GM19452 (cell line): ENCODE measurements at regions not wholly inside any gene's neighbourhood (a gene's known extent, or its start where the extent isn't known, plus 50 kb on each side); places are given as distances from the start of the nearest gene placed in this dataset.

Experiments
- ATAC-seq: cut with Tn5 transposase; IDR thresholded peaks from one replicate; pipeline ENCODE4 v1.9.1; 2021; ENCODE audit not compliant: unreplicated experiment

DNA sequence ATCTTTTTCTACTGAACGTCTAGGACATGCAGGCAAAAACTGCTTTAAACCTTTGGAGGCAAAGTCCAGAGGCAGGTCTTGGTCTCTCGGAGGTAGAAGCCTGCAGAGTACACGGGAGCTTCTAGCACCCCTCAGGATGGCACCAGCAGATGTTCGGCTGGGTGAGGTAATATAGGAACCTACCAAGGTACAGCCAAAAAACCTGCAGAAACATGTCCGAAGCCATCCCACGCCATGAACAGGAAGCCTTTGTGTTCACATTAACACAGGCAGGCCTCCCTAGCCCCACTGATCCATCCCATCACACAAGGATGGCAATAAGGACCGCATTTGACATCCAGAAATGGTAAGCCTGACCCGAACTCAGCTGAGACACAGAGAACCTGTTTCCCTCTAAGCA is 157.9 kb upstream of the HES1 start:
- ATAC-seq, result no peak

DNA sequence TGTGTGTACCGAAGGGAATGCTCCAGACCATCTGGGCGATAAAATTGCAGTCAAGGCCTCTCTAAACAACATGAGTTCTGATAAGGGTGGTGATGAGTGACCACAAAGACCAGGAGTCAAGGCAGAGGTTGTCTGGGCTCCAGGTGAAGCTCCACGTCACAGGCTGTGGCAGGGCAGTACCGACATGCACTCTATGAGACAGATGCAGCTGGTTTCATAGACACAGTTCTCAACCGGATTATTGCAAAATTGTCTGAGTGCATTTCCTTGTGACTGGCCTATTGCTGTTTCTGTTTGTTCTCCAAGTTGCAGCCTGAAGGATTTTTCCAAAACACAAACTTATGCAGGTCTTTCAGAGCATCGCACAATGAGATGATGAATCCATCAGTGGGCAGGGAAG is 157.5 kb upstream of the HES1 start:
- no peak for ATAC-seq

DNA sequence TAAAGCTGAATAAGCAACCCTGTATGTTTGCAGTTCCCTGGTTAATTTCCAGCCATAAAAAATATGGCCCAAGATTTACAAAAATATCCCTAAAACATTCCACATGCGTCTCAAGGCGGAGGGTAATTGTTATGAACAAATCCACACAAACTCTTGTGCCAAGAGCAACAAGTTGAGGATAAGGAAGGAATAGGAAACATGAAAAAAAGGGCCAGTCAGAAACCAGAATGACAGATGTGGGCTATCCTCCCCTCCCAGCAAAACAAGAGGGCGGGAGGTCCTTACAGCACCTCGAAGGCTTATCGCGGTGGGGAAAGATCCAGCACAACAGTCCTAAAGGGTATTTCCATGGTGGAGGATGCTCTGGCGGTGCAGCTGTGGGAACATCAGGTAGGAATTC is 155.6 kb upstream of the HES1 start:
- ATAC-seq, result no peak

DNA sequence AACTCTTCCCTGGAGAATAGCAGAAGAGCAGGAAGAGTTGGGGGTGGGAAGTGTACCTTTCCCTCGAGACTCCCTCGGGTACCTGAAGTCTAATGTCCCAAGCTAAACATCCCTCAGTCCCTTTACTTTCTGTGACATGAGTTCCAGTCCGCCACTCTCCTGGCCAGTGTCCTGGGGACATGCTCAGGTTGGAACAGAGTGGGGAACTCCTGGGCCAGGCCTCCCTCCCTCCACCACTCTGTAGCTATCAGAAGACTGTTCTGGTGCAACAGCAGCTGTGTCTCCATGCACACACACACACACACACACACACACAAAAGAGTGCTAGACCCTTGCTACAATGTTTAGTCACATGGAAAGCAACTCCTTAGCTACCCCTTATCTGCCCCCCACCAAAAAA is 155.0 kb upstream of the HES1 start:
- no peak for ATAC-seq

DNA sequence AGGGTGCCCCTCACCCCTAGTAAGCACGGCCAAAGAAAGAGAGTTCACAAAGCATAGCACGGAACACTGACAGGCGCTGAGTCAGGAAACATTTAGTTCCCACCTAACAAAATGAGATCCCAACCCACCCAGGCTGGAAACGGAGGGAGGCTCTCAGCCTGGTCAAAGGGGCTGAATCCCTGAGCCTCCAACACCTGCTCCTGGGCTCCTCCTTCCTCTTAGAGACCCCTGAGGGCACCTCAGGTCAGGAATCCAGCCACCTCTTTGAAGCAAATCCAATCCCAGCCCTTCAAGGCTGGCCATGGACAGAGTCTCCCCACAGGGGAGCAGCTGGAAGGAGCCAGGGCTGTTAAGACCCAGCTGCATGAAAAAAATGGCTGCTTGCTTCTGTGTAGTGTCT is 154.4 kb upstream of the HES1 start:
- ATAC-seq, result no peak

DNA sequence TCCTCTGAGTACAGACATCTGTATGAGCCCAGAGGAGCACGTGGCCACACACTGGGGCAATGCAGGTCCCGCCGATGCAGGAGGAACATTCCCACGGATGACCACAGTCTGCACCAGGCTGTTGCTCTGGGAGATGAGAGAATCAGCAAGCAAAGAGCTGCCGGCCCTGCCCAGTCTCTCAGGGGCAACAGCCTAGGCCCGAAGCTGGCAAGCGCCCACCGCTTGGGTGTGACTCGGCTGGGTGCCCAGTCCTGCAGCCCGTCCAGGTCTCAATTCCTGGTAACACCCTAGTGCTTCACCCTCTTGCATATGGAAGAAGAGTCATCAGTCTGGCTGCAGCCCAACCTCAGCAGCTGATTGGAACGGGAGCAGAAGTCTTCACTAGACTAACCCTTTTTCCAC is 153.7 kb upstream of the HES1 start:
- ATAC-seq, result no peak

DNA sequence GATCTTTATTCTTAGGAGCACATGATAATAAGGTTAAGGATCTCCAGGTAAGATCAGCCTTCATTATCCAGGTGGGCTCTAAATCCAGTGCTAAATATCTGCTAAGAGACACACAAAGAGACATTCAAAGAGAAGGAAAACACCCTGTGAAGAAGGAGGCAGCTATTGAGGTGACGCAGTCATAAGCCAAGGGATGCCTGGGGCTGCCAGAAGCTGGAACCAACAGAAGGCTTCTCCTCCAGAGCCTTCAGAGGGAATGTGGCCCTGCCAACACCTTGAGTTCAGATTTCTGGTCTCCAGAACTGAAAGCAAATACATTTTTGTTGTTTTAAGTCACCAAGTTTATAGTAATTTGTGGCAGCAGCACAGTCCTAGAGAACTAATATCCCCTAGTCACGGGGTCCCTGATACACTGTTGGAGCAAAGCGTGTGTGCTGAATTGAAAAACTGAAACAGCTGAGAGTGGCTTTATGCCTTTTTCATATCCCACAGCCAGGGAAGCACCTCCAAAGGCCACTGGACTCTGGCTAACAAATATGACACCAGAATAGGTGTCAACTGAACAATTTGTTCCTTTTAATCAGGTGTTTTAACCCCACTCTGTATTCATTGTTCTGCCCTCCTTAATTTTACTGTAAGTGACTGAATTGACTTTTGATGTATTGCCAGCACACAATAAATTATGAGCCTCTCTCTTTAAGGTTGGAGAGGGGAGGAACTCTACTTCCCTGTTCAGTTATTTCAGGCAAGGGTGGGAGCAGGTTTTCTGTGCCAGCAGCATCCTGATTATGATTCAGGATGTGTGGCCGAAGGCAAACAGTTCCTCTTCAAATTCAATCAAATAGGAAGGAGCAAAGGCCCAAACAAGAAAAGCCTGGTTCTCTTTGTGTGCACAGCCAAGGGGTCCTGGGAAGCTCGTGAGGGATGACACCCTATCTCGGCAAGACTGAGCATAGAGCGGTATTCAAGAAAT is 151.8 kb upstream of the HES1 start:
- ATAC-seq, result no peak

DNA sequence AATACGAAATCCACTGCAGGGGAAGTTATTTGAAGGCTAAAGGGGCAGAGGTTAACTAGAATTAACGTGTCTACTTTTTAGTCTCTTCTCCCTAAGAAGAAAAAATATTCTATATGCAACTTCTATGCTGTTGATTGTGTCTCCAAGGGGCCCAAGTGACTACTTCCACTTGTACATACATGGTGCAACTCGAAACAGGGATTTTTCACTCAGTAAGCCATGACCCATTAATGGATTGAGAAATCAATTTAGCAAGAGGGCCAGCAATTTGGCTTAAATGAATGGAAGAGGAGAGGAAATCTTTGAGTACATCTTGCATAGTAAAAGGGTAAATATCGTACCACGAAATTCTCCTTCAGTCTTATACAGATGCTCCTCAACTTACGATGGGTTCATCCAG is 151.1 kb upstream of the HES1 start:
- no peak for ATAC-seq

DNA sequence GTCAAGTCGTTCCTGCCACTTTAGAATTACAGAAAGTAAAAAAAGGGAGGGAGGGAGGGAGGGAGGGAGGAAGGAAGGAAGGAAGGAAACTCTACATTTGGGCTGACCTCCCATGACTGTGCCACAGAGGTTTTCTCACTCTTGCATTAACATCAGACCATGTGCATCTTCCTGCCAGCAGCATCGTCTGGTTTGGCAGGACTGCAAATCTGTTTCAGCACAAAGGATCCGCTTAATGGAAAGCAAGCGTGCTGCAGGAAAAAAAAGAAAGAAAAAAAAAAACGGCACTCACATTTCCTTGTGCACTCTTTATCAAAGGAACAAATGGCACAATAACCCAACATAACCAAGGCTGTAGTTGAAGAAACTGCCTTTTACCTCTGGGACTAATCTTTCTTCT is 148.8 kb upstream of the HES1 start:
- no peak for ATAC-seq

DNA sequence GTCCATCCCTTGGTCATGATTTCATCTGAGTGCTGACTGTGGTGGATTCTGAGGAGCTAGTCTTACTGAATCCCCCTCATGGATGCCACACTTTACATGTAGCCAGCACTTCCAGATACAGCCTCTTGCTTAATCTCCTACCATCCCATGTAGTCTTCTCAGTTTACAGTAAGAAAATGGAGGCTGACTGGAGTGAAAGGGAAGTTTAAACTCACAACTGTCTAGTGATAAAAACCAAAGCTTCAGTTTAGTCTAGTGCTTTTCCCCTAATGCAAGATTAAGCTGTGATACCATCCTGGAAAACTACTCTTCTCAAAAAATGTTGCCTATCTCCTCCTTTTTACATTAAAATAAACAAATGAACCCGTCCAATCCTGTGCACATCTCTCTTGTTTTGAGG is 146.8 kb upstream of the HES1 start:
- no peak for ATAC-seq

DNA sequence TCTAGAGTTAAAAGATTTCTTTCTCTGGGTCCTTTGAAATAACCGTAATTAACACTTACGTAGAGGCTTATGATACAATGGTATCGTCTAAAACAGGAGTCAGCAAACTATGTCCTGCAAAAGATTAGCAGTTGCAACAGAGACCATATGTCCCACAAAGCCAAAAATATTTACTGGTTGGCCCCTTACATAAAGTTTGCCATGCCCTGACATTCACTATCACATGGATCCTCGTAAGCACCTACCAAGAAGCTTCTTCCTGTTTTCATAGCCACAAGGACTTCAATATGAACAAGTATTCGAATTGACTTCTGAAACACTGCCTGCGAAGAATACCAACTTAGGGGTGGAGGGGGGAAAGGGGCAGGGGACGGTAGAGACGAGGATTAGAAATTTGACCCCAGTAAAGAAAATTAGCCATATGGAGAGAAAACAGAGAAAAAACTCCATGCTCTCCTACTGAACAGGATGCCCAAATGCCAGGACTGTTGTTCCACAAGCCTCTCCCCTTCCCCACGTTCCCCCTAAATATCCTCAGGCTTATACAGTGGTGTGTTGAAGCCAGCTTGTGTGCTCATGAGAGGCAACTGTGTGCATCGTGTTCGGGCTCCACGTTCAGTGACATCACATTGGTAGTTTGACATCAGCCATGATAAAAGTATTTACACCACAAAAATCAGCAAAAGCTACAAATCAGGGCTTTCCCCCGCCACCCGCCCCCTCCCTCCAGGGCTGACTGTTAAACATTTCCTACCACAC is 144.1 kb upstream of the HES1 start:
- no peak for ATAC-seq

DNA sequence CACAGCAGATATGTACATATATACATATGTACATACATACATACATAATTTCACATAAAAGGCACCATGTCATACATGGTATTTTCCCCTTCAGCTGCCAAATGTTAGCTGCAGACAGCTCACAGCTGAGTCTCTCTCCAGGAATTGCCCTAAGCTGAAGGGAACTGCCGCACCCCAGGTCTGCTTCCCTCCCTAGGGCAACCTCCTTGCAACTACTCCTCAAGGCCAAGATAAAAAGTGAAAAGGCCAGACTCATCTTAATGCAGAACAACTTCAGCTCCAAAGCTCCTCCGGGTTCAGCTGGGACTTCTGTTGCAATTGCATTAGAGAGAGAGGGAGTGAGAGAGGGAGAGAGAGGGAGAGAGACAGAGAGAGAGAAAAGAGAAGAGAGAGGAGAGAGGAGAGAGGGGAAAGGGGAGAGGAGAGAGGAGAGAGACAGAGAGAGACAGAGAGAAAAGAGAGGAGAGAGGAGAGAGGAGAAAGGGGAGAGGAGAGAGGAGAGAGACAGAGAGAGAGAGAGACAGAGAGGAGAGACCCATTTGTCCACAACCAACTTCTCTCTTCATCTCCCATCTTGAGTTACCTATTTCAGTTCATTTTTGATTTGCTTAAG is 143.4 kb upstream of the HES1 start:
- no peak for ATAC-seq

DNA sequence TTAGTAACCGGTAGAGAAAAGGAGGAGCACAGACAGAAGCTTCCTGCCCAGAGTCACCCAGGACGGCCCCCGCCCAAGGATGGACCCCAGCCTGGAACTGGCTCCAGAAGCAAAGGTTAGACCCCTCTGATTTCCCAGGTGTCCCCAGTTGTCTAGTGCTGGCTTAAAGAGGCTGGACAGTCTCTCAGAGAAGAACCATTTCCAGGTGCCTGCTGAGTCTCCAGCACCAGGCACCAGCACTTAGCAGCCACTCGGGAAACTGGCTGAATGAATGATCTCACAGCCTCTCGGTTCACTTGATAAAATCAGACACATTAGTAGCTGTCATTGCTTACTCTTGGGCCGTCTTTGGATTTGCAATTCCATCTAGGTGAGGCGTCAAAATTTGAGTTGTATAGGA is 139.7 kb upstream of the HES1 start:
- ATAC-seq, result no peak

DNA sequence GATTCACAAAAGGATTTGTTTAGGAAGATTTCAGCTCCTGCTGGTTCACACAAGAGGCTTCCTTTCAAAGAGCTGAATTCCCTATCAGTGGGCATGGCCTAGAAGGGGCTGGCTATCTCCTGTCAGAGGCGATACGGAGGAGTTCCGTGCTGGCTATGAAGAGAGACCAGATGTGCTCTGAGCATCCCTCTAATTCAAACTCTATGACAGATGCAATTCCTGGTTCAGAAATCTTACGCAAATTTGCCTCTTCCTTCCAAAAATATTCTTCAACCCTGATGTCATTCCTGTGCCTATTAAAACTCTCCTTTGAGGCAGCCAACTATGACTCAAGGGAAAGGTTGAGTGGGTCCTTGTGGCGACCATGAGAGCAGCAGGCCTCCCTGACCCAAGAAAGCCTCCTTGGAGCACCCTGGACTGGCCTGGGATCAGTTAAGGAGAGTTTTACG is 139.3 kb upstream of the HES1 start:
- ATAC-seq, result no peak

DNA sequence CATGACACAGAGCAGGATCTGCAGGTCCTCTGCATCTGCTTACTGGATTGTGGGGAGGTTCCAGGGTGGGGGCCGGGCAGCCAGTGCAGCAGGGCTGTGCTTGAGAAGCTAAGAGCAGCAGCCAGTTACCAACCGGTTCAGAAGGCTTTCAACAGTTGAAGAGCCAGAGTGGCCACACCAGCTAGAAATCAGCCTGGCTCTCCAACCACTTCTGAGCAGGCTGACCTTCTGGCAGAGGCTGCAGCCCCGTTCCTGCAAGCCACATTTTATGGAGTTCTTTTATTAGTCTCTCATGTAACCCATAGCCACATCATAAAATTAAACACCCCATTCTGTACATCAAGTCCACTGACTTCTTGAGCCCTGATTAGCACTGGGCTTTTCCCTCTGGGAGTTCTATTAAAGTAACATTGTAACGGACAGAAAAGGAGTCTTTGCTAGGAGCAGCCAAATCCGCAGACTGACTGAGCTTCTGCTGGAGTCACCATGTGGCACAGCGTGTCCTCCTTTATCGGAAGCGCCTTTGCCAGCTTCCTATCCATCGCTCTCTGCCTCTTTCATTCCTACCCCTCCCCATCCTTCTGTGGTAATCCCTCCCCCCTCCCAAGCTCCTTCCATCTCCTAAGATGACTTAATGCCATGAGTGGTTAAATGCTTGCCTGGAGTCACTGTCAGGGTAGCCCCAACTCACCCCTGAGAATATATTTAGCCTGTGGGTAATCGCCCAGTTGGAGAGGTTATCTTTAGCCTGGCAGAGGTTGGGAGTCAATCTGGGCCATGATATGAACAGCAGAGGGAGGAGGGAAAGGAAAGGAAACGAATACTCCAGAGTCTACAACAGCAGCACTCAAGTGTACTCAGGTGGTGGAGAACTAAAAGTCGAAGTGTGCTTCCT is 138.5 kb upstream of the HES1 start:
- no peak for ATAC-seq

DNA sequence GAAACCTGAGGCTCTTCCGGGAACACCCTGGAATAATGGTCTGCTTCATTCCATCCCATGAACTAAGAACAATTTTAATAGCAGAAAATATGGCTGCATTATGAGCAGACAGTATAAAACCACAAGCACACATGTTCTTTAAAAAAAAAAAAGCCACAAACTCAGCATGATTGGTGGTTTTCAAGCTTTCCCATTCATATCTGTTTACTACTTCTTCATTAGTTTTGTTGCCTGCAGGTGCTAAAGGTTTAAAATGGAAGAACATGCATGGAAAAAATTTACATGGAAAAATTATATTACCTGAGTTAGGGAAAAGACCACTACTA is 137.9 kb upstream of the HES1 start:
- ATAC-seq, result no peak

DNA sequence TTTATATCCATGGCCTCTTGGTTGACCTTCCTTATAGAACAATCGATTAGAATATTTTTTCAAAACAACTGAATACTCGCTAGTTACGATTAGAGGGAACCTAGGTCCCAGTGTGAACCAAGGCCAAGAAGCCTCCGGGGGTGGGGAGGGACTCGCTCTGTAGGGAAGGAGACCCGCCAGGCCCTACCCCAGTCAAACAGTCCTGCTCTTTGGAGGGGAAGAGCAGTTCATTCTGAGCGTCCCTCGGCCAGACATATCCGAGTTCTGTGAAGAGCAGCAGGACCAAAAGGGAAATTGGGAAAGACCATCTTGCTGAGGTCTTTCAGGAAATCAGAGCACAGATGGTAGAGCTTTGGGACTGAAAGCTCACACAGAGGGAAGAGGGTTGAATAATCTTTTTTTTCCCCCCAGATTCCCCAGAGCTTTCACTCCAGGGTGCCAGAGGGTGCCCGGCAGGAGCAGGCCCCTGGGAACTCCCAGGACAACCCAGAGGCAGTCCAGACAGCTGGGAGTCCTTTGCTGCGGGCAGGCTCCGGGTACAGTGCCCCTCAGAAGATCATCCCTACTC is 137.2 kb upstream of the HES1 start:
- no peak for ATAC-seq

DNA sequence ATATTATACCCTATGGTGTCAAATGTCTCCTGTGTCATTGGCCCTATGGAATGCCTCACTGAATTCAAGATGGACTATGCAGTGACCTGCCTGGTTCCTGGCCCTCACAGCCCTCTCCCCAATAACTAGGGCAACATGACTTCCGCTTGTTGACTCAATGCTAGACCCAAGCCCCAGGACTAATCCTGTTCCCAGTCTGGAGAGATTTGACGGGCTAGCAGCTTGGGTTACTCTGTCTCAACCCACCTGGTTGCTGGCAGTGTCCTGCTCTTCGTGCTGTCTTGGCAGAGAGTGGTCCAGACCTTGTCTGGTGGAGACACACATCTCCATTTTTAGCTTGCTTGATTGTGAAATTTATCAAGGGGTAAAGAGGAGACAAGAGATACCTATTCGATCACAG is 135.8 kb upstream of the HES1 start:
- no peak for ATAC-seq

DNA sequence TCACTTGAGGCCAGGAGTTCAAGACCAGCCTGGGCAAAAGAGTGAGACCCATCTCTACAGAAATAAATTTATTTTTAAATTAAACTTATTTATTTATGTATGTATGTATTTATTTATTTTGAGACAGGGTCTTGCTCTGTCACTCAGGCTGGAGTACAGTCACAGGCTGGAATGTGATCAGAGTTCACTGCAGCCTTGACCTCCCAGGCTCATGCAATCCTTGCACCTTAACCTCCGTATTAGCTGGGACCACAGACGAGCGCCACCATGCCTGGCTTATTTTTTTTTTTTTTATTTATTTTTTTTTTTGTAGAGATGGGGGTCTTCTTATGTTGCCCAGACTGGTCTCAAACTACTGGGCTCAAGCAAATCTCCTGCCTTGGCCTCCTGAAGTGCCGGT is 135.2 kb upstream of the HES1 start:
- no peak for ATAC-seq

DNA sequence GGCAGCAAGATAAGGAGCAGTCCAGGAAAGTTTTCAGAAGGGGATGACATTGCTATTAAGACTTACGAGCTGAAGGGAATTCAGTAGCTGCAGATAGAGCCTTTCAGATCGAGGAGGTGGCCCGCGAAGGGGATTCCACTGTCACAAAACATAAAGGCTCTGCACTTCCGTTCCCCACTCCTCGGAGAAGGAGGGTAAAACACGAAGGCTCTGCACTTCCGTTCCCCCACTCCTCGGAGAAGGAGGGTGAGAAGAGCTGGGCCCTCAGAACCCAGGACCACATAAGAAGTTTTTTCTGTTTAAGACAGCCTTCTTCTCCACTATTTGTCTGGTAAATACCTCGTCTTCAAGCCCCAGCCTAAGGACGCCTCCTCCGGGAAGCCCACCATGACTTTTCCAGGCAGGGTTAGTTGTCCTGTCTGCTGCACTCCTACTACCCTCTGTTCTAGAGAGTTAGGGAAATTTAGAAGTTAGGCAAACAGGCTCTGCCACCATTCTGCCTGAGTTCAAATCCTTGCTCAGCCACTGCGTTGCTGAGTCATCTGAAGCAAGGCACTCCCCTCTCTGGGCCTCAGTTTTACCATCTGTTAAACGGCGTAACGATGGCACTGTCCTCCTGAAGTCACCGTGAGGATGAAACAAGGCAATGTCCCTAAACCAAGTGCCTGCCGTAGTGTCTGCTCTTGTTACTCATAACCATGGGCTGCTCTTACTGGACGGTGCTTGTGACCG is 134.1 kb upstream of the HES1 start:
- ATAC-seq, result no peak
